ENCODE measurements at regions not wholly inside any gene's neighbourhood (a gene's known extent, or its start where the extent isn't known, plus 50 kb on each side); places are given as distances from the start of the nearest gene placed in this dataset.

GRCh38 chr18:78777992-78778391 is 201.6 kb upstream of the SALL3 start:
- no peaks in the 10 kb centered on the region for H4K20me1 ChIP-seq (ENCODE audit: insufficient read depth, low read length)
- no peaks in the 10 kb centered on the region for H3K27me3 ChIP-seq (ENCODE audit: insufficient read depth, low read length, poor library complexity)
- H3K79me2 ChIP-seq (ENCODE audit: insufficient read depth, low read length) = no peaks in the 10 kb centered on the region
- H3K4me1 ChIP-seq (ENCODE audit: insufficient read depth, low read length) = no peaks in the 10 kb centered on the region
- no peak overlapping the region for H2AFZ ChIP-seq (ENCODE audit: low read depth, low read length)
- no peaks in the 10 kb centered on the region for H3K36me3 ChIP-seq (ENCODE audit: insufficient read depth, low read length)
- DNase-seq (no peak), ATAC-seq (ENCODE audit: insufficient read depth, low read depth) (no peak)
- H3K9ac ChIP-seq (ENCODE audit: low read depth, low read length) = no peak overlapping the region
- H3K27ac ChIP-seq (ENCODE audit: low read length) = no peak overlapping the region
- TF ChIP-seq EZH2 (IDR thresholded peaks at IDR 0.05; ENCODE audit: borderline replicate concordance, low read depth, low read length, severe bottlenecking) = no peak
- TF ChIP-seq CTCF (IDR thresholded peaks at IDR 0.05; ENCODE audit: borderline replicate concordance, extremely low read depth, low read length, poor library complexity, severe bottlenecking) = no peak
- no peak overlapping the region for H3K4me3 ChIP-seq (ENCODE audit: low read depth in 1 of 2, low read length in 2 of 2)
- H3K9me3 ChIP-seq (ENCODE audit: insufficient read depth, low read length, severe bottlenecking) = no peaks in the 10 kb centered on the region
- H3K4me2 ChIP-seq (ENCODE audit: insufficient read depth, low read length) = no peak overlapping the region

DNA sequence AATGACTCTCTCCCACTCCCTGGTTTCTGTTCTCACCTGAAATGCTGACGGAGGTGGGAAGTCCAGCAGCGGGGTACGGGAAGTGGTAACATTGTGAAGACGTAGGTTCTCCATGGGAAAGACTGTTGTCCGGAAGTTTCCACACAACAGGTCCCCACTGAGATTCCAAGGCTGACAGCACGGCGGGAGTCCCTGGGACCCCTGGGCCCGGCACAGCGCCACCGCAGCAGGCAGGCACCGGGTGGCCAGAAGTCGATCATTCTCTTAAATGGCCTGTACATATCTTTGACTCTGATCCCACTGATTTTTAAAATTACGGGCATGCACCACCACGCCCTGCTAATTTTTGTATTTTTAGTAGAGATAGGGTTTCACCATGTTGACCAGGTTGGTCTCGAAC is 201.0 kb upstream of the SALL3 start:
- ATAC-seq (ENCODE audit: insufficient read depth, low read depth) (no peak), DNase-seq (no peak)
- no peak overlapping the region for H2AFZ ChIP-seq (ENCODE audit: low read depth, low read length)
- H3K4me3 ChIP-seq (ENCODE audit: low read depth in 1 of 2, low read length in 2 of 2) = no peak overlapping the region
- no peaks in the 10 kb centered on the region for H3K27me3 ChIP-seq (ENCODE audit: insufficient read depth, low read length, poor library complexity)
- no peaks in the 10 kb centered on the region for H3K36me3 ChIP-seq (ENCODE audit: insufficient read depth, low read length)
- H3K27ac ChIP-seq (ENCODE audit: low read length) = no peak overlapping the region
- no peak overlapping the region for H3K4me2 ChIP-seq (ENCODE audit: insufficient read depth, low read length)
- no peaks in the 10 kb centered on the region for H3K79me2 ChIP-seq (ENCODE audit: insufficient read depth, low read length)
- H4K20me1 ChIP-seq (ENCODE audit: insufficient read depth, low read length) = no peaks in the 10 kb centered on the region
- H3K4me1 ChIP-seq (ENCODE audit: insufficient read depth, low read length) = no peaks in the 10 kb centered on the region
- TF ChIP-seq CTCF (IDR thresholded peaks at IDR 0.05; ENCODE audit: borderline replicate concordance, extremely low read depth, low read length, poor library complexity, severe bottlenecking) (no peak), EZH2 (IDR thresholded peaks at IDR 0.05; ENCODE audit: borderline replicate concordance, low read depth, low read length, severe bottlenecking) (no peak)
- H3K9ac ChIP-seq (ENCODE audit: low read depth, low read length) = no peak overlapping the region
- no peaks in the 10 kb centered on the region for H3K9me3 ChIP-seq (ENCODE audit: insufficient read depth, low read length, severe bottlenecking)

- Histone ChIP-seq H2AFZ (ENCODE audit: low read depth, low read length) (no peak overlapping the region), H3K9ac (ENCODE audit: low read depth, low read length) (no peak overlapping the region), H3K9me3 (ENCODE audit: insufficient read depth, low read length, severe bottlenecking) (no peaks in the 10 kb centered on the region), H3K79me2 (ENCODE audit: insufficient read depth, low read length) (no peaks in the 10 kb centered on the region), H3K27ac (ENCODE audit: low read length) (no peak overlapping the region), H3K4me2 (ENCODE audit: insufficient read depth, low read length) (no peak overlapping the region), H3K4me3 (ENCODE audit: low read depth in 1 of 2, low read length in 2 of 2) (no peak overlapping the region), H3K4me1 (ENCODE audit: insufficient read depth, low read length) (no peaks in the 10 kb centered on the region), H3K27me3 (ENCODE audit: insufficient read depth, low read length, poor library complexity) (no peaks in the 10 kb centered on the region), H4K20me1 (ENCODE audit: insufficient read depth, low read length) (no peaks in the 10 kb centered on the region), H3K36me3 (ENCODE audit: insufficient read depth, low read length) (no peaks in the 10 kb centered on the region)
- no peak for DNase-seq
- ATAC-seq (ENCODE audit: insufficient read depth, low read depth) = no peak
- TF ChIP-seq CTCF (IDR thresholded peaks at IDR 0.05; ENCODE audit: borderline replicate concordance, extremely low read depth, low read length, poor library complexity, severe bottlenecking) (no peak), EZH2 (IDR thresholded peaks at IDR 0.05; ENCODE audit: borderline replicate concordance, low read depth, low read length, severe bottlenecking) (no peak)
Observed at GRCh38 chr18:78779996-78780718, 199.5 kb upstream of the SALL3 start.

Measured in DND-41 (cell line).